ENCODE measurements at regions not wholly inside any gene's neighbourhood (a gene's known extent, or its start where the extent isn't known, plus 50 kb on each side); places are given as distances from the start of the nearest gene placed in this dataset.

DNA sequence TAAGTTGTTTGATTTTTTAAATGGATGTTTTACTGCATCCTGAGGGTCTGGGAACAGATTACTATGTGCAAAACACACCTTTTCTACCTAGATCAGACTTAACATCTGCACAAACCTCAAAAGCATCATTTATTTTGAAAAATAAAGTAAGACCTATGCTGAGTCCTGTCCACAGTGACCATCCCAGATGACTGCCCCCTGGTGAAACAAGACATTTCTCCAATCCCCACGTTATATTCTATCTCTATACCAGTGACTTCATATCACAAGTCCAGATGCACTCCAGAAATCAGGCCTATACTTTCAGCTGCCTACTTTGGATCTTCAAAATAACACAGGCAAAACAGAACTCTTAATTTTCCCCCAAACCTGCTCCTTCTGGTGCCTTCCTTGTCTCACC is 143.2 kb downstream of the P2RY1 start:
- ChIA-PET CTCF (no interaction called here), POLR2A (no interaction called here)
- no peaks in the 10 kb centered on the region for H3K27me3 ChIP-seq (ENCODE audit: insufficient read depth)
- no peak overlapping the region for H2AFZ ChIP-seq (ENCODE audit: low read depth)
- no peaks in the 10 kb centered on the region for H3K4me1 ChIP-seq (ENCODE audit: control insufficient read depth in 1 of 2, insufficient read depth in 2 of 2, low read depth in 1 of 2, low read length in 1 of 2)
- no peak overlapping the region for H3K4me2 ChIP-seq
- H3F3A ChIP-seq (replicated peaks; ENCODE audit: insufficient read depth) = no peaks in the 10 kb centered on the region
- H4K20me1 ChIP-seq (ENCODE audit: insufficient read depth) = no peaks in the 10 kb centered on the region
- H3K36me3 ChIP-seq (replicated peaks in 1 of 2; ENCODE audit: control insufficient read depth in 1 of 2, insufficient read depth in 2 of 2, low read length in 1 of 2) = no peaks in the 10 kb centered on the region
- no peak for DNase-seq
- WGBS (ENCODE audit: low lambda C conversion rate) = 0% methylated on average over 1 of the region's 1 CpG
- no peak overlapping the region for H3K4me3 ChIP-seq (ENCODE audit: low read depth in 2 of 2, low read length in 1 of 2)
- H3K27ac ChIP-seq (ENCODE audit: low read depth in 2 of 2, low read length in 1 of 2) = no peak overlapping the region
- no peaks in the 10 kb centered on the region for H3K9me2 ChIP-seq
- H3K79me2 ChIP-seq (ENCODE audit: insufficient read depth) = no peaks in the 10 kb centered on the region
- TF ChIP-seq, protein P1, sequence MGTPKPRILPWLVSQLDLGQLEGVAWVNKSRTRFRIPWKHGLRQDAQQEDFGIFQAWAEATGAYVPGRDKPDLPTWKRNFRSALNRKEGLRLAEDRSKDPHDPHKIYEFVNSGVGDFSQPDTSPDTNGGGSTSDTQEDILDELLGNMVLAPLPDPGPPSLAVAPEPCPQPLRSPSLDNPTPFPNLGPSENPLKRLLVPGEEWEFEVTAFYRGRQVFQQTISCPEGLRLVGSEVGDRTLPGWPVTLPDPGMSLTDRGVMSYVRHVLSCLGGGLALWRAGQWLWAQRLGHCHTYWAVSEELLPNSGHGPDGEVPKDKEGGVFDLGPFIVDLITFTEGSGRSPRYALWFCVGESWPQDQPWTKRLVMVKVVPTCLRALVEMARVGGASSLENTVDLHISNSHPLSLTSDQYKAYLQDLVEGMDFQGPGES (IDR thresholded peaks at IDR 0.05; ENCODE audit: low read depth, low read length) = no peak
- TF ChIP-seq JUND (IDR thresholded peaks at IDR 0.05) (no peak), EZH2phosphoT487 (IDR thresholded peaks at IDR 0.05; ENCODE audit: borderline replicate concordance, low read depth) (no peak), TEAD4 (IDR thresholded peaks at IDR 0.05; ENCODE audit: borderline replicate concordance, insufficient read depth) (no peak), NFIC (IDR thresholded peaks at IDR 0.05; ENCODE audit: borderline replicate concordance) (no peak), MXI1 (IDR thresholded peaks at IDR 0.05; ENCODE audit: low read depth, low read length) (no peak), FOXM1 (IDR thresholded peaks at IDR 0.05; ENCODE audit: low read depth) (no peak), NRF1 (IDR thresholded peaks at IDR 0.05; ENCODE audit: low read depth, low read length) (no peak), POLR2AphosphoS5 (IDR thresholded peaks at IDR 0.05; ENCODE audit: low read depth, low read length) (no peak), GATA2 (CRISPR knock-in tag; IDR thresholded peaks at IDR 0.05) (no peak), RFX5 (IDR thresholded peaks at IDR 0.05; ENCODE audit: low read length) (no peak), YY1 (IDR thresholded peaks at IDR 0.05; ENCODE audit: low read depth) (no peak), ELF1 (IDR thresholded peaks at IDR 0.05) (no peak), SIN3A (IDR thresholded peaks at IDR 0.05; ENCODE audit: borderline replicate concordance, low read depth, low read length) (no peak), SMC3 (IDR thresholded peaks at IDR 0.05; ENCODE audit: low read depth, low read length) (no peak)
- TF ChIP-seq, protein P2, sequence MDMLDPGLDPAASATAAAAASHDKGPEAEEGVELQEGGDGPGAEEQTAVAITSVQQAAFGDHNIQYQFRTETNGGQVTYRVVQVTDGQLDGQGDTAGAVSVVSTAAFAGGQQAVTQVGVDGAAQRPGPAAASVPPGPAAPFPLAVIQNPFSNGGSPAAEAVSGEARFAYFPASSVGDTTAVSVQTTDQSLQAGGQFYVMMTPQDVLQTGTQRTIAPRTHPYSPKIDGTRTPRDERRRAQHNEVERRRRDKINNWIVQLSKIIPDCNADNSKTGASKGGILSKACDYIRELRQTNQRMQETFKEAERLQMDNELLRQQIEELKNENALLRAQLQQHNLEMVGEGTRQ (IDR thresholded peaks at IDR 0.05; ENCODE audit: borderline replicate concordance, low read depth, low read length) = no peak
- TF ChIP-seq, protein P3, sequence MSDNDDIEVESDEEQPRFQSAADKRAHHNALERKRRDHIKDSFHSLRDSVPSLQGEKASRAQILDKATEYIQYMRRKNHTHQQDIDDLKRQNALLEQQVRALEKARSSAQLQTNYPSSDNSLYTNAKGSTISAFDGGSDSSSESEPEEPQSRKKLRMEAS (IDR thresholded peaks at IDR 0.05; ENCODE audit: low read depth) = no peak
- no peak overlapping the region for H3K9ac ChIP-seq
- H3K9me3 ChIP-seq = no peaks in the 10 kb centered on the region

DNA sequence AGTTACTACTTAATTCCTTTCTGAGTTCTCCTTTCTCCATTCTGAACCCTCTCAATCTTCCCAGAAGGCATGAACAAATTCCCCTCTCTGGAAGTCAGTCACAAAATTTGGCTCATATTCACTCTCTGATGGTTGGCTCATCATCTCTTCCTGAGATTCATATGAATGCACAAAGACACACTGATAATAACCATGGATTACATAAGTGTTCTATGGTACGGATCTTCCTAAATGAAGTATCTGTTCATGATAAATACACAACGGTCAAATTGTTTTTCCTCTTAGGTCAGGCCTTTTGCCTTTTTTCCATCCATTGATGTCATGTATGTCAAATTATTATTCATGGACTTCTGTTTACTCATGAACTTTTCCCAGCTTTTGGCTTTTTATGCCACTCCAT is 162.6 kb downstream of the P2RY1 start:
- CTCF ChIA-PET = no interaction called here
- POLR2A ChIA-PET = no interaction called here
- Histone ChIP-seq H3K27me3 (ENCODE audit: insufficient read depth) (no peaks in the 10 kb centered on the region; the same call in 1 of the 2 replicates), H3K36me3 (replicated peaks in 1 of 2; ENCODE audit: control insufficient read depth in 1 of 2, insufficient read depth in 2 of 2, low read length in 1 of 2) (no peaks in the 10 kb centered on the region), H3K27ac (ENCODE audit: low read depth in 2 of 2, low read length in 1 of 2) (no peak overlapping the region), H4K20me1 (ENCODE audit: insufficient read depth) (no peaks in the 10 kb centered on the region), H3K4me2 (no peak overlapping the region), H3K79me2 (ENCODE audit: insufficient read depth) (no peaks in the 10 kb centered on the region), H3F3A (replicated peaks; ENCODE audit: insufficient read depth) (no peaks in the 10 kb centered on the region), H3K4me1 (ENCODE audit: control insufficient read depth in 1 of 2, insufficient read depth in 2 of 2, low read depth in 1 of 2, low read length in 1 of 2) (no peaks in the 10 kb centered on the region), H2AFZ (ENCODE audit: low read depth) (no peak overlapping the region), H3K9me2 (no peaks in the 10 kb centered on the region), H3K9ac (no peak overlapping the region), H3K9me3 (no peaks in the 10 kb centered on the region), H3K4me3 (ENCODE audit: low read depth in 2 of 2, low read length in 1 of 2) (no peak overlapping the region)
- WGBS (ENCODE audit: low lambda C conversion rate) = 34% methylated on average over 2 of the region's 2 CpGs
- TF ChIP-seq CHD2 (IDR thresholded peaks at IDR 0.05; ENCODE audit: low read length, partially characterized antibody) (no peak), FOXJ3 (CRISPR knock-in tag; IDR thresholded peaks at IDR 0.05) (no peak), RAD21 (IDR thresholded peaks at IDR 0.05; ENCODE audit: low read length) (no peak), GABPA (IDR thresholded peaks at IDR 0.05; ENCODE audit: low read depth) (no peak), FOSL2 (IDR thresholded peaks at IDR 0.05; ENCODE audit: borderline replicate concordance, low read depth) (no peak), RCOR1 (IDR thresholded peaks at IDR 0.05; ENCODE audit: low read length) (no peak), EZH2phosphoT487 (IDR thresholded peaks at IDR 0.05; ENCODE audit: borderline replicate concordance, low read depth) (no peak)
- DNase-seq = no peak

All from SK-N-SH (cell line).